Upper lobe of left lung (tissue), 6 donors: ENCODE measurements at regions not wholly inside any gene's neighbourhood (a gene's known extent, or its start where the extent isn't known, plus 50 kb on each side); places are given as distances from the start of the nearest gene placed in this dataset.

ENCODE experiments used
- ATAC-seq, 2 donors: fragments of 200-7000 bp; cut with Tn5 transposase; one replicate each; pipeline ENCODE4 v1.9.1; 2022; ENCODE audit warnings: mild to moderate bottlenecking in 2 of 2, moderate library complexity in 2 of 2; ENCODE audit not compliant: low FRiP score in 2 of 2
- DNase-seq, 2 donors: peaks; one replicate each; pipeline ENCODE4 v3.0.0-alpha.2; 2019 to 2020
- H3K27ac ChIP-seq, 4 donors: fragments of 200-600 bp; sonication (generic); one replicate each; pipeline ENCODE4 v1.5.1; 2016 to 2019
- H3K27me3 ChIP-seq, 4 donors: fragments of 200-600 bp; sonication (generic); one replicate each; pipeline ENCODE4 v1.5.1; 2017 to 2019
- H3K36me3 ChIP-seq, 4 donors: fragments of 200-600 bp; sonication (generic); one replicate each; pipeline ENCODE4 v1.5.1; 2016 to 2019
- H3K4me1 ChIP-seq, 4 donors: fragments of 200-600 bp; sonication (generic); one replicate each; pipeline ENCODE4 v1.5.1; 2018 to 2019
- H3K4me3 ChIP-seq, 4 donors: fragments of 200-600 bp; sonication (generic); one replicate each; pipeline ENCODE4 v1.5.1; 2017 to 2019; ENCODE audit warnings: mild to moderate bottlenecking in 2 of 4, moderate library complexity in 1 of 4
- H3K9me3 ChIP-seq, 4 donors: fragments of 200-600 bp; sonication (generic); one replicate each; pipeline ENCODE4 v1.5.1; 2018 to 2019
- CTCF ChIP-seq, 6 experiments: fragments of 450-650 bp in 4 of 6; fragments of 200-600 bp in 2 of 6; sonication (generic) in 2 of 6; IDR thresholded peaks; one replicate each; pipeline ENCODE4 v1.5.1; 2016 to 2019; ENCODE audit warnings: antibody characterized with exemption in 6 of 6
- EP300 ChIP-seq, 4 donors: sonication (generic); formaldehyde crosslinking; IDR thresholded peaks; one replicate each; pipeline ENCODE4 v1.5.1; 2017; ENCODE audit warnings: antibody characterized with exemption in 4 of 4, control low read depth in 2 of 4
- POLR2A ChIP-seq, 4 donors: fragments of 450-650 bp; IDR thresholded peaks; one replicate each; pipeline ENCODE4 v1.5.1; 2016 to 2017; ENCODE audit warnings: antibody characterized with exemption in 4 of 4, mild to moderate bottlenecking in 2 of 4
- POLR2AphosphoS5 ChIP-seq, 2 donors: sonication (generic); formaldehyde crosslinking; IDR thresholded peaks; one replicate each; pipeline ENCODE4 v1.5.1; 2017; ENCODE audit warnings: antibody characterized with exemption in 2 of 2
- WGBS, 2 donors: methylation state at CpG; one replicate each; pipeline ENCODE4 v1.1.5; 2017 to 2018; 5-methylcytosine and 5-hydroxymethylcytosine counted together
- donor health status: DM: no; HTN: no; CAD: no; lungs with moderate emphysema.
- donor health status: DM: no; HTN: yes; CAD: no; lungs with severe emphysema.

GRCh38 chr12:15044471-15044870 lies 71.6 kb downstream of the PDE6H start:
- Histone ChIP-seq H3K27ac (no peak overlapping the region), H3K9me3 (no peaks in the 10 kb centered on the region), H3K36me3 (no peaks in the 10 kb centered on the region), H3K4me1 (no peaks in the 10 kb centered on the region), H3K4me3 (no peak overlapping the region), H3K27me3 (no peaks in the 10 kb centered on the region)
- DNase-seq, result no peak
- TF ChIP-seq CTCF (IDR thresholded peaks at IDR 0.05) (no peak), POLR2AphosphoS5 (IDR thresholded peaks at IDR 0.05) (no peak), POLR2A (IDR thresholded peaks at IDR 0.05) (no peak), EP300 (IDR thresholded peaks at IDR 0.05) (no peak)
- no peak for ATAC-seq
- WGBS, 2 donors, result 57 to 68% methylated on average over 1 of the region's 1 CpG

- TF ChIP-seq POLR2AphosphoS5 (IDR thresholded peaks at IDR 0.05) (no peak), EP300 (IDR thresholded peaks at IDR 0.05) (no peak), CTCF (IDR thresholded peaks at IDR 0.05) (no peak), POLR2A (IDR thresholded peaks at IDR 0.05) (no peak)
- Histone ChIP-seq H3K4me1 (no peaks in the 10 kb centered on the region), H3K27ac (no peak overlapping the region), H3K4me3 (no peak overlapping the region), H3K36me3 (no peaks in the 10 kb centered on the region), H3K9me3 (no peaks in the 10 kb centered on the region), H3K27me3 (no peaks in the 10 kb centered on the region)
- no peak for DNase-seq
- no peak for ATAC-seq
- WGBS, 2 donors, result 46 to 54% methylated on average over 1 of the region's 1 CpG
Measured at GRCh38 chr12:15045451-15045850, 72.6 kb downstream of the PDE6H start.

GRCh38 chr12:15047611-15048010 lies 74.8 kb downstream of the PDE6H start:
- H3K4me3 ChIP-seq, result no peak overlapping the region
- H3K9me3 ChIP-seq, result no peaks in the 10 kb centered on the region
- no peaks in the 10 kb centered on the region for H3K36me3 ChIP-seq
- no peak for TF ChIP-seq EP300 (IDR thresholded peaks at IDR 0.05)
- TF ChIP-seq POLR2AphosphoS5 (IDR thresholded peaks at IDR 0.05), result no peak
- no peak for TF ChIP-seq POLR2A (IDR thresholded peaks at IDR 0.05)
- TF ChIP-seq CTCF (IDR thresholded peaks at IDR 0.05), result no peak
- H3K4me1 ChIP-seq, result no peaks in the 10 kb centered on the region
- no peak overlapping the region for H3K27ac ChIP-seq
- WGBS, 2 donors, result 71 to 74% methylated on average over 2 of the region's 2 CpGs
- no peak for DNase-seq
- no peak for ATAC-seq
- no peaks in the 10 kb centered on the region for H3K27me3 ChIP-seq

- Histone ChIP-seq H3K27ac (no peak overlapping the region), H3K36me3 (no peaks in the 10 kb centered on the region), H3K4me3 (no peak overlapping the region), H3K27me3 (no peaks in the 10 kb centered on the region), H3K9me3 (no peaks in the 10 kb centered on the region), H3K4me1 (no peaks in the 10 kb centered on the region)
- no peak for ATAC-seq
- WGBS, 2 donors, result 89% methylated on average over 8 of the region's 8 CpGs
- no peak for TF ChIP-seq POLR2A (IDR thresholded peaks at IDR 0.05)
- TF ChIP-seq POLR2AphosphoS5 (IDR thresholded peaks at IDR 0.05), result no peak
- TF ChIP-seq CTCF (IDR thresholded peaks at IDR 0.05), result no peak
- TF ChIP-seq EP300 (IDR thresholded peaks at IDR 0.05), result no peak
- DNase-seq, result no peak
Measured at GRCh38 chr12:15049461-15050153, 76.8 kb downstream of the PDE6H start.

- no peaks in the 10 kb centered on the region for H3K4me1 ChIP-seq
- WGBS, 2 donors, result 43 to 56% methylated on average over 2 of the region's 2 CpGs
- DNase-seq (no peak), ATAC-seq (no peak)
- H3K27me3 ChIP-seq, result no peaks in the 10 kb centered on the region
- no peaks in the 10 kb centered on the region for H3K36me3 ChIP-seq
- no peak overlapping the region for H3K4me3 ChIP-seq
- no peak overlapping the region for H3K27ac ChIP-seq
- TF ChIP-seq POLR2A (IDR thresholded peaks at IDR 0.05) (no peak), EP300 (IDR thresholded peaks at IDR 0.05) (no peak), POLR2AphosphoS5 (IDR thresholded peaks at IDR 0.05) (no peak), CTCF (IDR thresholded peaks at IDR 0.05) (no peak)
- no peaks in the 10 kb centered on the region for H3K9me3 ChIP-seq
Measured at GRCh38 chr12:15050659-15051058, 77.8 kb downstream of the PDE6H start.
